DOHH2 (cell line): ENCODE measurements at regions not wholly inside any gene's neighbourhood (a gene's known extent, or its start where the extent isn't known, plus 50 kb on each side); places are given as distances from the start of the nearest gene placed in this dataset.

ENCODE experiments used
- H3F3A ChIP-seq: fragments of 200-600 bp; sonication (generic), shearing (Covaris generic); 2 replicates; pipeline ENCODE4 v1.6.0; 2016; ENCODE audit warnings: antibody characterized with exemption, mild to moderate bottlenecking; ENCODE audit not compliant: control insufficient read depth, insufficient read depth
- H3K27ac ChIP-seq: fragments of 200-600 bp; sonication (generic); 2 replicates; pipeline ENCODE4 v1.5.1; 2014; ENCODE audit warnings: low read depth, mild to moderate bottlenecking, low read length, moderate library complexity
- H3K27me3 ChIP-seq: fragments of 200-600 bp; sonication (generic); 2 replicates; pipeline ENCODE4 v1.6.1; 2014; ENCODE audit warnings: mild to moderate bottlenecking, low read length, mixed read lengths; ENCODE audit not compliant: control insufficient read depth
- H3K36me3 ChIP-seq: fragments of 200-600 bp; sonication (generic); 2 replicates; pipeline ENCODE4 v1.6.1; 2014; ENCODE audit warnings: mild to moderate bottlenecking, low read length, moderate library complexity, mixed read lengths; ENCODE audit not compliant: control insufficient read depth
- H3K4me1 ChIP-seq: fragments of 200-600 bp; sonication (generic); 2 replicates; pipeline ENCODE4 v1.6.1; 2014; ENCODE audit warnings: mild to moderate bottlenecking, low read length, mixed read lengths; ENCODE audit not compliant: control insufficient read depth
- H3K4me2 ChIP-seq: fragments of 200-600 bp; sonication (generic); 2 replicates; pipeline ENCODE4 v1.6.0; 2014; ENCODE audit warnings: mild to moderate bottlenecking, low read length, moderate library complexity
- H3K4me3 ChIP-seq: fragments of 200-600 bp; sonication (generic); 2 replicates; pipeline ENCODE4 v1.5.1; 2014; ENCODE audit warnings: mild to moderate bottlenecking, low read length, mixed read lengths
- H3K79me2 ChIP-seq: fragments of 200-600 bp; sonication (generic); 2 replicates; pipeline ENCODE4 v1.6.1; 2014; ENCODE audit warnings: mild to moderate bottlenecking, low read length, mixed read lengths; ENCODE audit not compliant: control insufficient read depth
- H3K9me2 ChIP-seq: fragments of 200-600 bp; sonication (generic); replicated peaks from 2 replicates; pipeline ENCODE4 v1.6.1; 2014; ENCODE audit warnings: mild to moderate bottlenecking, low read length, mixed read lengths; ENCODE audit not compliant: control insufficient read depth
- H3K9me3 ChIP-seq: fragments of 200-600 bp; sonication (generic); 2 replicates; pipeline ENCODE4 v1.6.1; 2014; ENCODE audit warnings: antibody characterized with exemption, low read length, mixed read lengths; ENCODE audit not compliant: control insufficient read depth, insufficient read depth
- H4K20me1 ChIP-seq: fragments of 200-600 bp; sonication (generic); 2 replicates; pipeline ENCODE4 v1.6.0; 2014; ENCODE audit warnings: low read depth, mild to moderate bottlenecking, antibody characterized with exemption, low read length, moderate library complexity; ENCODE audit not compliant: control insufficient read depth, insufficient read depth
- CTCF ChIP-seq: fragments of 200-600 bp; sonication (generic); IDR thresholded peaks from one replicate; pipeline ENCODE4 v1.5.1; 2014; ENCODE audit warnings: antibody characterized with exemption, mild to moderate bottlenecking, low read depth, low read length; ENCODE audit not compliant: poor library complexity, severe bottlenecking
- EZH2phosphoT487 ChIP-seq: fragments of 200-600 bp; sonication (generic); IDR thresholded peaks from 2 replicates; pipeline ENCODE4 v1.6.1; 2017; ENCODE audit warnings: borderline replicate concordance, mild to moderate bottlenecking, antibody characterized with exemption, low read length, moderate library complexity, mixed read lengths

- Histone ChIP-seq H3F3A (no peaks in the 10 kb centered on the region), H3K4me3 (no peak overlapping the region), H3K4me2 (no peak overlapping the region), H3K9me3 (no peaks in the 10 kb centered on the region), H3K27ac (no peak overlapping the region), H4K20me1 (no peaks in the 10 kb centered on the region), H3K27me3 (peaks cover 11% of the 10 kb centered on the region), H3K4me1 (no peaks in the 10 kb centered on the region), H3K79me2 (no peaks in the 10 kb centered on the region), H3K9me2 (no peaks in the 10 kb centered on the region), H3K36me3 (no peaks in the 10 kb centered on the region)
- TF ChIP-seq EZH2phosphoT487 (no peak), CTCF (no peak)
Observed at GRCh38 chr2:191610756-191611155, 67.2 kb upstream of the NABP1 start.

- Histone ChIP-seq H3K4me3 (no peak overlapping the region), H3K36me3 (no peaks in the 10 kb centered on the region), H3K79me2 (no peaks in the 10 kb centered on the region), H3K9me3 (no peaks in the 10 kb centered on the region), H3K4me2 (no peak overlapping the region), H3K27ac (no peak overlapping the region), H3K4me1 (no peaks in the 10 kb centered on the region), H3K9me2 (no peaks in the 10 kb centered on the region), H3F3A (no peaks in the 10 kb centered on the region), H3K27me3 (peaks cover 11% of the 10 kb centered on the region), H4K20me1 (no peaks in the 10 kb centered on the region)
- TF ChIP-seq CTCF (no peak), EZH2phosphoT487 (no peak)
Observed at GRCh38 chr2:191611614-191612013, 66.3 kb upstream of the NABP1 start.

- H3K4me3 ChIP-seq = no peak overlapping the region
- H3K4me1 ChIP-seq = peaks cover 1% of the 10 kb centered on the region
- no peak overlapping the region for H3K4me2 ChIP-seq
- H3F3A ChIP-seq = no peaks in the 10 kb centered on the region
- H3K27me3 ChIP-seq = peaks cover 11% of the 10 kb centered on the region
- no peaks in the 10 kb centered on the region for H4K20me1 ChIP-seq
- H3K9me3 ChIP-seq = no peaks in the 10 kb centered on the region
- H3K9me2 ChIP-seq = no peaks in the 10 kb centered on the region
- no peaks in the 10 kb centered on the region for H3K79me2 ChIP-seq
- H3K27ac ChIP-seq = no peak overlapping the region
- H3K36me3 ChIP-seq = no peaks in the 10 kb centered on the region
- TF ChIP-seq CTCF (no peak), EZH2phosphoT487 (no peak)
Observed at GRCh38 chr2:191612496-191612895, 65.4 kb upstream of the NABP1 start.

- Histone ChIP-seq H3K36me3 (no peaks in the 10 kb centered on the region), H3K79me2 (no peaks in the 10 kb centered on the region), H3K27ac (no peak overlapping the region), H3K4me3 (no peak overlapping the region), H3K9me3 (no peaks in the 10 kb centered on the region), H3K27me3 (peaks cover 11% of the 10 kb centered on the region), H3F3A (no peaks in the 10 kb centered on the region), H3K4me2 (no peak overlapping the region), H3K4me1 (peaks cover 10% of the 10 kb centered on the region), H3K9me2 (no peaks in the 10 kb centered on the region), H4K20me1 (no peaks in the 10 kb centered on the region)
- TF ChIP-seq CTCF = no peak
- no peak for TF ChIP-seq EZH2phosphoT487
Observed at GRCh38 chr2:191614759-191615158, 63.2 kb upstream of the NABP1 start.
